ENCODE measurements at regions not wholly inside any gene's neighbourhood (a gene's known extent, or its start where the extent isn't known, plus 50 kb on each side); places are given as distances from the start of the nearest gene placed in this dataset.

- no peak for DNase-seq (ENCODE audit: low read depth)
- TF ChIP-seq CTCF (IDR thresholded peaks at IDR 0.05; ENCODE audit: insufficient read depth, low read length), result no peak
- no peak overlapping the region for H3K4me3 ChIP-seq (ENCODE audit: low read depth, low read length)
Measured at GRCh38 chr15:94053626-94054025, 177.7 kb upstream of the MCTP2 start.

GRCh38 chr15:94052711-94053110 lies 178.7 kb upstream of the MCTP2 start:
- no peak for TF ChIP-seq CTCF (IDR thresholded peaks at IDR 0.05; ENCODE audit: insufficient read depth, low read length)
- DNase-seq (ENCODE audit: low read depth), result no peak
- H3K4me3 ChIP-seq (ENCODE audit: low read depth, low read length), result no peak overlapping the region

GRCh38 chr15:94047566-94047965 lies 183.8 kb upstream of the MCTP2 start:
- TF ChIP-seq CTCF (IDR thresholded peaks at IDR 0.05; ENCODE audit: insufficient read depth, low read length), result no peak
- DNase-seq (ENCODE audit: low read depth), result peak; percentile 14
- H3K4me3 ChIP-seq (ENCODE audit: low read depth, low read length), result no peak overlapping the region

GRCh38 chr15:94042180-94042928 lies 189.0 kb upstream of the MCTP2 start:
- H3K4me3 ChIP-seq (ENCODE audit: low read depth, low read length), result no peak overlapping the region
- peak; percentile 95 for DNase-seq (ENCODE audit: low read depth)
- no peak for TF ChIP-seq CTCF (IDR thresholded peaks at IDR 0.05; ENCODE audit: insufficient read depth, low read length)

- peak; percentile 51 for DNase-seq (ENCODE audit: low read depth)
- TF ChIP-seq CTCF (IDR thresholded peaks at IDR 0.05; ENCODE audit: insufficient read depth, low read length), result no peak
- H3K4me3 ChIP-seq (ENCODE audit: low read depth, low read length), result no peak overlapping the region
Measured at GRCh38 chr15:94041746-94042145, 189.6 kb upstream of the MCTP2 start.

- H3K4me3 ChIP-seq (ENCODE audit: low read depth, low read length), result no peak overlapping the region
- DNase-seq (ENCODE audit: low read depth), result peak; percentile 12
- TF ChIP-seq CTCF (IDR thresholded peaks at IDR 0.05; ENCODE audit: insufficient read depth, low read length), result no peak
Measured at GRCh38 chr15:94040541-94041248, 190.7 kb upstream of the MCTP2 start.
